Fibroblast of skin of right quadriceps (primary cell): ENCODE measurements at regions not wholly inside any gene's neighbourhood (a gene's known extent, or its start where the extent isn't known, plus 50 kb on each side); places are given as distances from the start of the nearest gene placed in this dataset.

ENCODE experiments used
- DNase-seq: peaks from one replicate; pipeline ENCODE4 v3.0.0-alpha.2; 2013

- DNase-seq = no peak
Measured at GRCh38 chr1:208421486-208421885, 177.3 kb upstream of the PLXNA2 start.

- no peak for DNase-seq
Measured at GRCh38 chr1:208423526-208423925, 179.3 kb upstream of the PLXNA2 start.

GRCh38 chr1:208425096-208425495 is 180.9 kb upstream of the PLXNA2 start:
- no peak for DNase-seq

GRCh38 chr1:208430220-208430619 is 186.0 kb upstream of the PLXNA2 start:
- no peak for DNase-seq

GRCh38 chr1:208431721-208432120 is 187.5 kb upstream of the PLXNA2 start:
- DNase-seq = peak; percentile 89

GRCh38 chr1:208432346-208432745 is 188.2 kb upstream of the PLXNA2 start:
- no peak for DNase-seq

GRCh38 chr1:208433086-208433485 is 188.9 kb upstream of the PLXNA2 start:
- DNase-seq = peak; percentile 74

- DNase-seq = no peak
Measured at GRCh38 chr1:208433971-208434370, 189.8 kb upstream of the PLXNA2 start.

GRCh38 chr1:208437401-208437800 is 193.2 kb upstream of the PLXNA2 start:
- peak; percentile 85 for DNase-seq

GRCh38 chr1:208438112-208438699 is 194.0 kb upstream of the PLXNA2 start:
- DNase-seq = peak; percentile 25

- no peak for DNase-seq
Measured at GRCh38 chr1:208445758-208446203, 201.6 kb upstream of the PLXNA2 start.

- no peak for DNase-seq
Measured at GRCh38 chr1:208446271-208446691, 202.1 kb upstream of the PLXNA2 start.

GRCh38 chr1:208448425-208448824 is 204.2 kb upstream of the PLXNA2 start:
- no peak for DNase-seq

GRCh38 chr1:208449951-208450350 is 205.8 kb upstream of the PLXNA2 start:
- DNase-seq = no peak

- no peak for DNase-seq
Measured at GRCh38 chr1:208450958-208451357, 206.8 kb upstream of the PLXNA2 start.

GRCh38 chr1:208455821-208456220 is 211.6 kb upstream of the PLXNA2 start:
- peak; percentile 58 for DNase-seq

GRCh38 chr1:208456487-208456886 is 212.3 kb upstream of the PLXNA2 start:
- DNase-seq = no peak

- DNase-seq = no peak
Measured at GRCh38 chr1:208460823-208461222, 216.6 kb upstream of the PLXNA2 start.

GRCh38 chr1:208461680-208462079 is 217.5 kb upstream of the PLXNA2 start:
- no peak for DNase-seq

- DNase-seq = no peak
Measured at GRCh38 chr1:208462761-208463160, 218.6 kb upstream of the PLXNA2 start.

GRCh38 chr1:208465266-208465665 is 221.1 kb upstream of the PLXNA2 start:
- no peak for DNase-seq

- DNase-seq = no peak
Measured at GRCh38 chr1:208465786-208466590, 221.8 kb upstream of the PLXNA2 start.

- no peak for DNase-seq
Measured at GRCh38 chr1:208467151-208467780, 223.1 kb upstream of the PLXNA2 start.

- DNase-seq = peak; percentile 62
Measured at GRCh38 chr1:208475449-208475848, 231.3 kb upstream of the PLXNA2 start.
